Activated CD4-positive, alpha-beta memory T cell treated with anti-CD3 and anti-CD28 coated beads for 36 hours (primary cell): ENCODE measurements at regions not wholly inside any gene's neighbourhood (a gene's known extent, or its start where the extent isn't known, plus 50 kb on each side); places are given as distances from the start of the nearest gene placed in this dataset.
"Not testable (repeated sequence)": the region's sequence is repeated elsewhere in the genome, so short reads cannot be mapped to it uniquely, and the experiment has no call there.

Experiments used
- CTCF ChIA-PET: fragments of 350-600 bp; sonication (Branson Sonifier 250); formaldehyde crosslinking; loops from one replicate; lab custom pipeline; 2021; ENCODE audit warnings: antibody characterized with exemption, inconsistent platforms; lab: Charles Lee
- POLR2A ChIA-PET: fragments of 350-600 bp; sonication (Branson Sonifier 250); formaldehyde crosslinking; loops from one replicate; lab custom pipeline; 2021; ENCODE audit warnings: antibody characterized with exemption; lab: Charles Lee
- DNase-seq: peaks from one replicate; pipeline ENCODE4 v3.0.0-alpha.2; 2020
- H3K27ac Mint-ChIP-seq: one replicate; pipeline ENCODE4 v1.8.0; 2021; ENCODE audit warnings: mixed read lengths
- H3K27me3 Mint-ChIP-seq: one replicate; pipeline ENCODE4 v1.8.0; 2021; ENCODE audit warnings: mixed read lengths
- H3K36me3 Mint-ChIP-seq: one replicate; pipeline ENCODE4 v1.8.0; 2021; ENCODE audit warnings: mixed read lengths
- H3K4me1 Mint-ChIP-seq: one replicate; pipeline ENCODE4 v1.8.0; 2021; ENCODE audit warnings: low read depth, mixed read lengths
- H3K4me3 Mint-ChIP-seq: one replicate; pipeline ENCODE4 v1.8.0; 2021; ENCODE audit warnings: mild to moderate bottlenecking, mixed read lengths
- H3K9me3 Mint-ChIP-seq: one replicate; pipeline ENCODE4 v1.8.0; 2021; ENCODE audit warnings: mixed read lengths
- intact Hi-C: fragments of 100-400 bp; cut with micrococcal nuclease; formaldehyde crosslinking; loops from one replicate; pipeline ENCODE4 v1.15.1; 2023

DNA sequence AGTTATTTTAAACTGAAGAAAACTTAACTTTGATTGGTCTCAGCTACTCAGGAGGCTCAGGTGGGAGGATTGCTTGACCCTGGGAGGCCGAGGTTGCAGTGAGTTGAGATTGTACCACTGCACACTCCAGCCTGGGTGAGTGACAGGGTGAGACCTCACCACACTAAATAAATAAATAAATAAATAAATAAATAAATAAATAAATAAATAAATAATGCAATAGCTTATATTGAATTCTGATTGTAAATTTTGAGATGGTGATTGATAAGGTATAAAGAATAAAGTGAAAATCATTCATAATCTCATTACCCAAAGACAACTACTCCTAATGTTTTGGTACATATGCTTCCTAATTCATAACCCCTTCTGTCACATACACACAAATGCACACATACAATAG is 58.1 kb downstream of the TUBA3C start:
- Mint-ChIP-seq H3K27ac (no peak overlapping the region), H3K27me3 (no peaks in the 10 kb centered on the region), H3K4me3 (no peak overlapping the region), H3K9me3 (no peaks in the 10 kb centered on the region), H3K4me1 (no peaks in the 10 kb centered on the region), H3K36me3 (no peaks in the 10 kb centered on the region)
- CTCF ChIA-PET, result no interaction called here
- intact Hi-C loops, result no loop called here
- POLR2A ChIA-PET, result no interaction called here
- DNase-seq, result no peak

DNA sequence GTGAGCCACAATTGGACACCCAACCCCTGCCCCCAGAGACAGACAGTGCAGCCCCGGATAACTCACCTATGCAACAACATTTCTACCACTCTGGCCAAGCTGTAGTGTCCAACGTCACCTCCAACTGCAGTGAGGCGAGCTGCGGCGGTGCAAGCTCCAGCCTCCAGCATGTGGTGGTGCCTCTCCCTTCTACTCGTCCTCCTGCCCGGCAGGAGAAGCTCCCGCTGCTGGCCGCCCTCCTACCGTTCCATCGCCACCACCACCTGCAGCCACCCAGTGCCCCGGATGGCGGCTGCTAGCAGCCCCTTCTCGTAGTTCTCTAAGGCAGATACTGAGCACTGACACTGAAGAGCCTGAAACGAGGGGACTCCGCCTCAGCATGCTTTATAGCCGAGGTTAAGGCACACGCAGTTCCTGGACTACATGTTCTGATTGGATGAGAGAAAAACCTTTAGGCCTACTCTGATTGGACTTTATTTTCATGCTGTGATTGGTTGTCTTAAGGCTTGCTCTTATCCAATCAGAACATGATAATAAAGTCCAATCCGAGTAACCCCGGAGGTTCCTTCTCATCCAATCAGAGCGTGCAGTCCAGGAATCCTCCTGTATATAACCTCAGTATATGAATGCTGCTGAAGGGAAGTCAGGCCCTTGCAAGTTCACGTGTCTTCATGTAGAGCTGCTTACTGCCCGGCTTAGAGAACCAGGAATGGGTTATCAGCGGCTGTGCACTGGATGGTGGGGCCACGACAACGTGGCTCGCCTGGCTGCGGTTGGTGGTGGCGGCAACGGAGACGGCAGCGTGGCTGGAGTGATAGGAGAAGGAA is 63.5 kb downstream of the TUBA3C start:
- no peaks in the 10 kb centered on the region for H3K36me3 Mint-ChIP-seq
- intact Hi-C loops, result no loop called here
- DNase-seq, result no peak
- H3K27me3 Mint-ChIP-seq, result no peaks in the 10 kb centered on the region
- no peak overlapping the region for H3K4me3 Mint-ChIP-seq
- ChIA-PET CTCF (no interaction called here), POLR2A (no interaction called here)
- no peaks in the 10 kb centered on the region for H3K9me3 Mint-ChIP-seq
- H3K27ac Mint-ChIP-seq, result no peak overlapping the region
- no peaks in the 10 kb centered on the region for H3K4me1 Mint-ChIP-seq

- H3K4me1 Mint-ChIP-seq, H3K27me3 Mint-ChIP-seq, CTCF ChIA-PET, H3K9me3 Mint-ChIP-seq, H3K36me3 Mint-ChIP-seq, POLR2A ChIA-PET, H3K4me3 Mint-ChIP-seq, DNase-seq, intact Hi-C loops, H3K27ac Mint-ChIP-seq: not testable (repeated sequence)
These were observed 72.4 kb downstream of the TUBA3C start for GRCh38 chr13:19109225-19109624.

GRCh38 chr13:19103140-19103539 is 78.5 kb downstream of the TUBA3C start:
- Mint-ChIP-seq H3K4me1 (no peaks in the 10 kb centered on the region), H3K27me3 (no peaks in the 10 kb centered on the region), H3K4me3 (no peak overlapping the region), H3K27ac (no peak overlapping the region), H3K36me3 (no peaks in the 10 kb centered on the region), H3K9me3 (peaks cover 5% of the 10 kb centered on the region)
- intact Hi-C loops, result no loop called here
- ChIA-PET CTCF (no interaction called here), POLR2A (no interaction called here)
- no peak for DNase-seq

DNA sequence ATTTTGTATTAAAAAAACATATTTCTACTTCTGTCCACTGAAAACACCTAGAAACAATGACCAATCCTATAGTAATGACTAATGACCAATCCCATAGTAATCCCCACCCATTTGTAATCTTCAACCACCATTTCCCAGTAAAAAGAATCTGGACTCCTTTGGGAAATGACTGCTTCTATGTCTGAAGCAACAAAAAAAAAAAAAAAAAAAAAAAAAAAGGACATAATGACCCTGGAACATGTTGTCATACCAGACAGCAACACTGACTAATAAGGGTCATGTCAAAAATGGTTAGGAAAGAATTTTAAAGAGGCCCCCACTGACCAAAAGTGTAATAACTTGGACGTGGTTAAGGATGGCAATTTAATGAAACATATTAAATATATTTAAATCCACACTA is 88.3 kb downstream of the TUBA3C start:
- Mint-ChIP-seq H3K27ac (no peak overlapping the region), H3K36me3 (no peaks in the 10 kb centered on the region), H3K9me3 (no peaks in the 10 kb centered on the region), H3K4me3 (no peak overlapping the region), H3K4me1 (no peaks in the 10 kb centered on the region), H3K27me3 (no peaks in the 10 kb centered on the region)
- DNase-seq, result no peak
- ChIA-PET POLR2A (no interaction called here), CTCF (no interaction called here)
- intact Hi-C loops, result no loop called here

DNA sequence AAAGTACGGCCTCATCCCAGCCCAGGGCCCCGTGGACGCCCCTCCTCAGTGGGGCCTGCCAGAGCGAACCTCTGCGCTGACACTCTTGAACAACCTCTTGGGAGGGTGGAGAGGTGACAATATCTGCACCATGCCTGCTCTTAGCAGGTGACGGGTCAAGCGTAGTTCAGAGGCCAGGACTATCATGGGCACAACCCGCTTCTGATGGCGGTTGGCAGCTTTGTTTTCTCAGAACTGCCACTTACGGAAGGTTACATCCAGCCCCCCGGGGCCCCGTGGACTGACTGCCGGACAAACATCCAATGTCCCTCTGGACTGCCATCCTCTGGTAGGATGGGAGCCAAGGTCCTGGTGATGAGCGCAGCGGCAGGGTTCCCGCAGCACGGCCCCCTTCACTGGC is 91.1 kb downstream of the TUBA3C start:
- no peaks in the 10 kb centered on the region for H3K27me3 Mint-ChIP-seq
- H3K9me3 Mint-ChIP-seq, result no peaks in the 10 kb centered on the region
- no peak overlapping the region for H3K27ac Mint-ChIP-seq
- no peak for DNase-seq
- H3K4me1 Mint-ChIP-seq, result no peaks in the 10 kb centered on the region
- no peak overlapping the region for H3K4me3 Mint-ChIP-seq
- intact Hi-C loops, result no loop called here
- CTCF ChIA-PET, result no interaction called here
- H3K36me3 Mint-ChIP-seq, result no peaks in the 10 kb centered on the region
- POLR2A ChIA-PET, result interaction anchor here (1.0 kb wide), 1 partner anchor 170 kb away, joined by 3 read pairs; no protein-coding TSS in a partner anchor

DNA sequence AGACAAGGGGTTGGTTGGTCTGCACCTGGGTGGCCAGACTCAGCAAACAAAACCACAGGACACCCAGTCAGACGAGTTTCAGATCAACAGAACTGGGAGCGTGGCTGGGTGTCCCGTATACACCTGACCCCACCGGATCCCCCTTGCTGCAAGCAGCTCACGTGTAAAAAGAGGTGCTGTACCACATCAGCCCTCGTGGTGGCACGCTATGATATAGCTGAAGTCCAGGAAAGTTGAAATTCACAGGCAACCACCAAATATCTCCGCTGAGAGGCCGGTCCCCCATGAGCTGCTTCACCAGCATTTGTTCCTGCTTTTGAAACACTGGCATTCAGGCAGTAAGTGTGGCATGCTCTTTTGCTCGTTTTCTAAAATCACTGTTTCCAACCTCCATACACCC is 92.3 kb downstream of the TUBA3C start:
- no peak overlapping the region for H3K27ac Mint-ChIP-seq
- no peak for DNase-seq

DNA sequence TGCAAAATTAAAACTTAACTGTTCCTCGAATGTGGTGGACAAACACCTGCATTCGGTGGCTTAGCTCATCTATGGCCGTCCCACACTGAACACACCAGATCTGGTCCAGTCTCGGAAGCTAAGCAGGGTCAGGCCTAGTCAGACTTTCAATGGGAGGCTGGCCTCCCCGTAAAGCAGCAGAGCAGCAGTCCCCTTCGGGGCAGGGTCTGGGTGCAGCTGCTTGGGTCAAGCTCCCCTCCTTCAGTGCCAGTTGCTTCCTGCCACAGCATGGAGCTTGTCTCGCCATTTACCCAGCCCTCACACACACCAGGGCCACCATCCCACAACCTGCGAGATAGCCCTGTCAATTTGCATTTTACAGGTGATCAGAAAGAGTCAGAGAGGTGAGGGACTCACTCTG is 93.2 kb downstream of the TUBA3C start:
- ChIA-PET POLR2A (no interaction called here), CTCF (no interaction called here)
- Mint-ChIP-seq H3K27ac (no peak overlapping the region), H3K4me1 (no peaks in the 10 kb centered on the region), H3K4me3 (no peak overlapping the region), H3K27me3 (peaks cover 2% of the 10 kb centered on the region), H3K36me3 (no peaks in the 10 kb centered on the region), H3K9me3 (no peaks in the 10 kb centered on the region)
- no peak for DNase-seq
- intact Hi-C loops, result no loop called here

More for the DNA sequence above, 92.3 kb downstream of the TUBA3C start:
- no peaks in the 10 kb centered on the region for H3K36me3 Mint-ChIP-seq
- no peak overlapping the region for H3K4me3 Mint-ChIP-seq
- POLR2A ChIA-PET, result interaction anchor here (1.0 kb wide), 1 partner anchor 168 kb away, joined by 3 read pairs; no protein-coding TSS in a partner anchor
- intact Hi-C loops, result no loop called here
- H3K9me3 Mint-ChIP-seq, result no peaks in the 10 kb centered on the region
- CTCF ChIA-PET, result no interaction called here
- H3K27me3 Mint-ChIP-seq, result peaks cover 2% of the 10 kb centered on the region
- H3K4me1 Mint-ChIP-seq, result no peaks in the 10 kb centered on the region

DNA sequence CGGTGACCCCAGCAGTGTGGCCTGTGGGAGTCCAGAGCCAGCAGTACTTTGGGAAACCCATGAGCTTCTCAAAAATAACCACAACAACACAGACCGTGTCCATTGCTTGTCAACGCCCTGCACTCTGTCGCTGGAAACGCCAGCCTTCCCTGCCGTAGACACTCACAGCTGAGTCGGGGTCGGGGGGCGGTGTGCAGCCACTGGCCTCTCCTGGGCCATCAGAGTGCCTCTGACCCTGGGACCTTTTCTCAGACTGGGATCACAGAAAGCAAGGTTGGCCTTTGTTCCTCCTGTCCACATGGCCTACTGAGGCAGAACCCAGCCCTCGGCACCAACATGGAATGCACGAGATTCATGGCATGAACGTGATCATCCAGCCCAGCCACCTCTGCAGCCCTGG is 95.7 kb downstream of the TUBA3C start:
- peaks cover 2% of the 10 kb centered on the region for H3K27me3 Mint-ChIP-seq
- H3K27ac Mint-ChIP-seq, result no peak overlapping the region
- H3K4me1 Mint-ChIP-seq, result no peaks in the 10 kb centered on the region
- no peaks in the 10 kb centered on the region for H3K36me3 Mint-ChIP-seq
- no peak for DNase-seq
- no peak overlapping the region for H3K4me3 Mint-ChIP-seq
- intact Hi-C loops, result no loop called here
- ChIA-PET CTCF (no interaction called here), POLR2A (no interaction called here)
- H3K9me3 Mint-ChIP-seq, result no peaks in the 10 kb centered on the region

DNA sequence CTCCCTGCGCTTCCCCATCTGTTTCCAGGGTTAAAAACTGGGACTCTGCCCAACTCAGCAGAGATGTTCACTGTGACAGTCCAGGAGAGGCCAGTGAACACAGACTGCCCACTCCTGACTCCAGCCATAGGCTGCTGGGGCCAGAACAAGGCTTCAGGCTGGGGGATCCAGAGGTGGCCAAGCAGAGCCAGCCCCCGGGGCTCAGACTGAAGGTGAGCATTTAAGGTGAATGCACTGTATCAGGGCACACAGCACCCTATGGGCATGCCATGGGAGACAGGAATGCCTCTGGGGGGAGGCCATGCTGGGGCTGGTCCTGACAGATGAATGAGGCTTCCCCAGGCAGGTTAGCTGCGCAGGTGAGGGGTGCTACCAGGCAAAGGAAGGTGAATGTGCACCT is 96.4 kb downstream of the TUBA3C start:
- Mint-ChIP-seq H3K36me3 (no peaks in the 10 kb centered on the region), H3K27ac (no peak overlapping the region), H3K4me1 (no peaks in the 10 kb centered on the region), H3K27me3 (peaks cover 2% of the 10 kb centered on the region), H3K9me3 (no peaks in the 10 kb centered on the region), H3K4me3 (no peak overlapping the region)
- ChIA-PET CTCF (no interaction called here), POLR2A (no interaction called here)
- DNase-seq, result no peak
- intact Hi-C loops, result no loop called here

DNA sequence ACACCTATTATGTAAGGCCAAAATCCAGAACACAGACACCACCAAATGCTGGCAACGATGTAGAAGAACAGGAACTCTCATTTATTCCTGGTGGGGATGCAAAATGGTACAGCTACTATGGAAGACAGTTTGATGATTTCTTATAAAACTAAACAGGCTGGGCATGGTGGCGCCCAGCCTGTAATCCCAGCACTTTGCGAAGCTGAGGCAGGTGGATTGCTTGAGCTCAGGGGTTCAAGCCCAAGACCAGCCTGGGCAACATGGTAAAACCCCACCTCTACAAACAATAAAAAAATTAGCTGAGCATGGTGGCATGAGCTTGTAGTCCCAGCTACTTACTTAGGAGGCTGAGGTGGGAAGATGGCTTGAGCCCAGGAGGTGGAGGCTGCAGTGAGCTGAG is 98.3 kb downstream of the TUBA3C start:
- CTCF ChIA-PET, result no interaction called here
- H3K27ac Mint-ChIP-seq, result no peak overlapping the region
- H3K4me3 Mint-ChIP-seq, result no peak overlapping the region
- DNase-seq, result no peak
- intact Hi-C loops, result no loop called here
- H3K9me3 Mint-ChIP-seq, result peaks cover 3% of the 10 kb centered on the region
- POLR2A ChIA-PET, result no interaction called here
- no peaks in the 10 kb centered on the region for H3K36me3 Mint-ChIP-seq
- peaks cover 2% of the 10 kb centered on the region for H3K27me3 Mint-ChIP-seq
- no peaks in the 10 kb centered on the region for H3K4me1 Mint-ChIP-seq

GRCh38 chr13:19075418-19075817 is 106.2 kb downstream of the TUBA3C start:
- intact Hi-C loops, result no loop called here
- H3K36me3 Mint-ChIP-seq, result no peaks in the 10 kb centered on the region
- no peak overlapping the region for H3K27ac Mint-ChIP-seq
- H3K27me3 Mint-ChIP-seq, result peaks cover 1% of the 10 kb centered on the region
- peaks cover 3% of the 10 kb centered on the region for H3K9me3 Mint-ChIP-seq
- H3K4me3 Mint-ChIP-seq, result no peak overlapping the region
- no peaks in the 10 kb centered on the region for H3K4me1 Mint-ChIP-seq
- no peak for DNase-seq
- POLR2A ChIA-PET, result no interaction called here
- CTCF ChIA-PET, result no interaction called here

GRCh38 chr13:19074519-19074918 is 107.1 kb downstream of the TUBA3C start:
- DNase-seq, result no peak
- ChIA-PET POLR2A (no interaction called here), CTCF (no interaction called here)
- H3K9me3 Mint-ChIP-seq, result peaks cover 3% of the 10 kb centered on the region
- no peak overlapping the region for H3K4me3 Mint-ChIP-seq
- H3K27me3 Mint-ChIP-seq, result peaks cover 1% of the 10 kb centered on the region
- H3K36me3 Mint-ChIP-seq, result no peaks in the 10 kb centered on the region
- no peaks in the 10 kb centered on the region for H3K4me1 Mint-ChIP-seq
- no peak overlapping the region for H3K27ac Mint-ChIP-seq
- intact Hi-C loops, result no loop called here
